ENCODE measurements at regions not wholly inside any gene's neighbourhood (a gene's known extent, or its start where the extent isn't known, plus 50 kb on each side); places are given as distances from the start of the nearest gene placed in this dataset.
A peak's percentile ranks its signal among the peaks of the same experiment; 100 is the strongest.

- DNase-seq (ENCODE audit: insufficient read length, low spot score, missing footprints) = peak; percentile 26
- Histone ChIP-seq H3K9me3 (ENCODE audit: low read depth, low read length) (no peaks in the 10 kb centered on the region), H4K20me1 (ENCODE audit: insufficient read depth, low read length) (no peaks in the 10 kb centered on the region), H3K4me2 (ENCODE audit: insufficient read depth, low read length) (no peak overlapping the region), H3K4me3 (ENCODE audit: insufficient read depth, low read length) (no peak overlapping the region), H3K79me2 (ENCODE audit: insufficient read depth, low read length) (no peaks in the 10 kb centered on the region), H3K36me3 (ENCODE audit: insufficient read depth, low read length) (no peaks in the 10 kb centered on the region), H3K4me1 (ENCODE audit: insufficient read depth, low read length) (no peaks in the 10 kb centered on the region), H3K27ac (ENCODE audit: low read depth, low read length) (no peak overlapping the region), H2AFZ (ENCODE audit: low read length) (no peak overlapping the region), H3K27me3 (ENCODE audit: insufficient read depth, low read length) (no peaks in the 10 kb centered on the region)
- no peak for TF ChIP-seq CTCF (IDR thresholded peaks at IDR 0.05; ENCODE audit: extremely low read depth, low read depth, low read length)
These were observed 181.8 kb downstream of the DLL1 start for GRCh38 chr6:170108890-170109587.

- H3K27ac ChIP-seq (ENCODE audit: low read depth, low read length) = no peak overlapping the region
- H3K79me2 ChIP-seq (ENCODE audit: insufficient read depth, low read length) = no peaks in the 10 kb centered on the region
- no peaks in the 10 kb centered on the region for H3K27me3 ChIP-seq (ENCODE audit: insufficient read depth, low read length)
- H3K4me3 ChIP-seq (ENCODE audit: insufficient read depth, low read length) = no peak overlapping the region
- H4K20me1 ChIP-seq (ENCODE audit: insufficient read depth, low read length) = no peaks in the 10 kb centered on the region
- no peaks in the 10 kb centered on the region for H3K36me3 ChIP-seq (ENCODE audit: insufficient read depth, low read length)
- no peaks in the 10 kb centered on the region for H3K9me3 ChIP-seq (ENCODE audit: low read depth, low read length)
- no peak for TF ChIP-seq CTCF (IDR thresholded peaks at IDR 0.05; ENCODE audit: extremely low read depth, low read depth, low read length)
- DNase-seq (ENCODE audit: insufficient read length, low spot score, missing footprints) = peak; percentile 63
- no peak overlapping the region for H3K4me2 ChIP-seq (ENCODE audit: insufficient read depth, low read length)
- no peaks in the 10 kb centered on the region for H3K4me1 ChIP-seq (ENCODE audit: insufficient read depth, low read length)
- H2AFZ ChIP-seq (ENCODE audit: low read length) = no peak overlapping the region
These were observed 182.4 kb downstream of the DLL1 start for GRCh38 chr6:170108456-170108855.

GRCh38 chr6:170107606-170108222, 183.2 kb downstream of the DLL1 start:
- H3K27me3 ChIP-seq (ENCODE audit: insufficient read depth, low read length) = no peaks in the 10 kb centered on the region
- H3K4me1 ChIP-seq (ENCODE audit: insufficient read depth, low read length) = no peaks in the 10 kb centered on the region
- TF ChIP-seq CTCF (IDR thresholded peaks at IDR 0.05; ENCODE audit: extremely low read depth, low read depth, low read length) = no peak
- no peak for DNase-seq (ENCODE audit: insufficient read length, low spot score, missing footprints)
- H3K27ac ChIP-seq (ENCODE audit: low read depth, low read length) = no peak overlapping the region
- no peaks in the 10 kb centered on the region for H4K20me1 ChIP-seq (ENCODE audit: insufficient read depth, low read length)
- no peak overlapping the region for H3K4me2 ChIP-seq (ENCODE audit: insufficient read depth, low read length)
- H3K79me2 ChIP-seq (ENCODE audit: insufficient read depth, low read length) = no peaks in the 10 kb centered on the region
- H3K36me3 ChIP-seq (ENCODE audit: insufficient read depth, low read length) = no peaks in the 10 kb centered on the region
- no peak overlapping the region for H2AFZ ChIP-seq (ENCODE audit: low read length)
- no peak overlapping the region for H3K4me3 ChIP-seq (ENCODE audit: insufficient read depth, low read length)
- no peaks in the 10 kb centered on the region for H3K9me3 ChIP-seq (ENCODE audit: low read depth, low read length)

DNA sequence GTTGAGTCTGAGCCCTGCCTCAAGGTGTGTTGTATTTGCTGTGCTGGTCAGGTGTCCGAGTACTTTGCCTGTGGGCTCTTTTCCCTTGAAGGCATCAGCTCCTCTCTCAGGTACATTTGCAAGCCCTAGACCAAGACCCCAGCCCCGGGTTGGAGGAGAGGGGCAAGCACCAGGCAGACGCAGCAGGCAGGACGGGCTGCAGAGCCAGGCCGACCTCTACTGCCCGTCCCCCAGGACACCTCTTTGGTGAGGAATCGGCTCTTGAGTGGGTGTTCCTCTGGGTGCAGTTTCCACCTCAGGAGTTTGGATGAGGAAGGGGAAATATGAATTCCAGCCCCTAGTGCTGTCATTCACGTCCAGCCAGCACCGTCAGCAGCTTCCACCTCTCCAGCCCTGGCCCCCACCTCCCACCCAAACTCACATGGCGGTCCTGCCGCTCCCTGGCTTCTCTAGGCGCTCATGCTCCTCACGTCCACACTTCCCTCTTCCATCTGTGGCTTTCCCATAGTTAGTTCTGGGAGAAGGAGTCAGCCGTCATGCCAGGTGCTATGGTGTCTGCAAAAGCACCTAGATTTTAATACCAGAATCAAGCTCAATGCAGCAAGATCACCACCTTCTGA, 183.9 kb downstream of the DLL1 start:
- Histone ChIP-seq H4K20me1 (ENCODE audit: insufficient read depth, low read length) (no peaks in the 10 kb centered on the region), H3K79me2 (ENCODE audit: insufficient read depth, low read length) (no peaks in the 10 kb centered on the region), H3K4me1 (ENCODE audit: insufficient read depth, low read length) (no peaks in the 10 kb centered on the region), H3K27me3 (ENCODE audit: insufficient read depth, low read length) (no peaks in the 10 kb centered on the region), H2AFZ (ENCODE audit: low read length) (no peak overlapping the region), H3K9me3 (ENCODE audit: low read depth, low read length) (no peaks in the 10 kb centered on the region), H3K4me3 (ENCODE audit: insufficient read depth, low read length) (no peak overlapping the region), H3K4me2 (ENCODE audit: insufficient read depth, low read length) (no peak overlapping the region), H3K36me3 (ENCODE audit: insufficient read depth, low read length) (no peaks in the 10 kb centered on the region), H3K27ac (ENCODE audit: low read depth, low read length) (no peak overlapping the region)
- DNase-seq (ENCODE audit: insufficient read length, low spot score, missing footprints) = no peak
- TF ChIP-seq CTCF (IDR thresholded peaks at IDR 0.05; ENCODE audit: extremely low read depth, low read depth, low read length) = no peak

Measured in osteoblast (primary cell).